Muscle of arm (tissue), 1 donor: ENCODE measurements at regions not wholly inside any gene's neighbourhood (a gene's known extent, or its start where the extent isn't known, plus 50 kb on each side); places are given as distances from the start of the nearest gene placed in this dataset.

Experiments
- DNase-seq: peaks from one replicate; pipeline ENCODE4 v3.0.0-alpha.2; 2013

GRCh38 chr3:193929921-193930646 lies 205.9 kb upstream of the HES1 start:
- no peak for DNase-seq

GRCh38 chr3:193932136-193932535 lies 203.8 kb upstream of the HES1 start:
- no peak for DNase-seq

DNA sequence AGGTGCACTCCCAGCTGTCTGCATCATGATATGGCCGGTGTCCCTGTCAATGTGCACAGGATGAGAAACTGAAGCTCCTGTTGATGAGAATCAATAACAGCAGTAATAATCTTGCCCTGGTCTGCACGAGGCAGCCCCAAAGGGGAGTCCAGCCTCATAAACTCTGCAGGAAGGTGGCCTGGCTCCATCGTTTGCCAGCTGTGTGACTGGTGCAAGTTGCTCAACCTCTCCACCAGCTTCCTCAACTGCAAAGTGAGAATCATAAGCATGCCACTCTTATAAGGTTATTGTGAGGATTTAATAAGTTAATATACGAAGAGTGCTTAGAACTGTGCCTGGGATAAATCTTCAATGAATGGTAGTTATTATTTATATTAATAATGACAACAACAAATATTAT lies 203.4 kb upstream of the HES1 start:
- DNase-seq = no peak

DNA sequence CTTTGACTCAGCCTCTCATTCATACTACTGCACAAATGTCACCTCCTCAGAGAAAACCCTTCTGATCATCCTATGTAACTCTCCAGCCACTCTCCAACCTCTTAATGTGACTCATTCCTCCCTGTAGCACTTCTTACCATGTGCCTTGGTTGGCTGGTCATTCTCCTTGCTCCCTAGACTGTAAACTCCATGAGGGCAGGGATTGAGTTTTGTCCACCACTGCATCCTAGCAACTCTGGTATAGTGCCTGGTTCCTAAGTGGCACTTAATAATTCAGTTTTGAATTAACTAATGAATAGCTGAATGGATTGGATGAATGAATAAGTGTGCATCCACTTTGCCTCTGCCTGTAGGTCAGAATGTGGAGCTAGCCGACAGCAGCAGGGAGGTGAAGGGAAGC lies 202.5 kb upstream of the HES1 start:
- no peak for DNase-seq

- no peak for DNase-seq
Measured at GRCh38 chr3:193935916-193936315, 200.0 kb upstream of the HES1 start.

- DNase-seq = no peak
Measured at GRCh38 chr3:193938613-193939012, 197.3 kb upstream of the HES1 start.

DNA sequence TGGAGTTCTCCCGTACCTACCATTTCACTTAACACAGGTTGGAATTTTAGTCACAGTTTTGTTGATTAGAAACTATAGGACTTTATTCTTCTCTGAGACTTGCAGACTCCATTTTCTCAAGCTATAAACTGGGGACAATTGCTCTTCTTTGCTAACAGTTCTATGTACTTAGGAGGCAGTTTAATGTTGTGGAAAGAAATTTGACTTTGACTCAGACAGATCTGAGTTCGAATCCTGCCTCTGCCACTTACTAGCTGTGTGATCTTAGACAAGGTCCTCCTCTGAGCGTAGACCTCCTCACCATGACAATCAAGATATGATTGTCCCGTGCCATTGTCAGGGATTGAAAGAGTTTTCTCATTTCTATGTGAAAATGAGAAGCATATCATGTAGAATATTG lies 196.4 kb upstream of the HES1 start:
- no peak for DNase-seq

DNA sequence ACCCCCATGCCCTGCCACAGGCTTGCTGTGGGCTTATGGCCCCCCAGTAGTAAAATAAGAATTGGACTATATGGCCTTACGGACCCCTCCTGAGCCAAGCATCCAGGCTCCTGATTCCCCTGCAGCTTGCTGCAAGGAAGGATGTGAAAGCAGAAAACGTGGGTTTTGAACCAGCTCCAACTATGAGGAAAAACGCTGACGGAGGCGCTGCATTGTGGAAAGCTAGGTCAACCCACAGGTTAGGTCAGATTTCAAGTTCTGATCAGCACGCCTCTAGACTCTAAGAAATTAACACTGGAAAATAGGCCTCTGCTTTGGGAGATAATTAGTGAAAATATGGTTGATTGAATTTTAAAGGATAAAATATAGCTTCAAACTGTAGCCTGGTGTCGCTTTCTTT lies 195.4 kb upstream of the HES1 start:
- DNase-seq = no peak

- DNase-seq = no peak
Measured at GRCh38 chr3:193941486-193941885, 194.5 kb upstream of the HES1 start.

- no peak for DNase-seq
Measured at GRCh38 chr3:193942516-193943055, 193.4 kb upstream of the HES1 start.

- DNase-seq = no peak
Measured at GRCh38 chr3:193943200-193943599, 192.7 kb upstream of the HES1 start.

- DNase-seq = no peak
Measured at GRCh38 chr3:193943851-193944517, 192.0 kb upstream of the HES1 start.

DNA sequence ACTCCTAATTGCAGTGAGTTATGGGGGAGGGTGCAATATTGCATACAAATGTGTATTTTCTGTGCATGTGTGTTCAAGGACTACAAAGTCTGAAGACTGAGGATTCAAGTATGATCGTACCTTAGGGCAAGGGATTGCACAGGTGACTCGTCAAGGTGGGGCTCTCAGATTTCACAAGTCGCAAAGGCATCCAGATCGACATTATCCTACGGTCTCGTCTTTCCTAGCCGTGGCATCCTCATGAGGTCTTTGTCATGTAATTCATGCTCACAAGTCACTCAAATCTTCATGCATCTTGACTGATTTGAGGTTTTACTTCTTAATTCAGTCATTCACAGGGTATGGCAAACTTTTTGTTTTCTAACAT lies 191.4 kb upstream of the HES1 start:
- no peak for DNase-seq

DNA sequence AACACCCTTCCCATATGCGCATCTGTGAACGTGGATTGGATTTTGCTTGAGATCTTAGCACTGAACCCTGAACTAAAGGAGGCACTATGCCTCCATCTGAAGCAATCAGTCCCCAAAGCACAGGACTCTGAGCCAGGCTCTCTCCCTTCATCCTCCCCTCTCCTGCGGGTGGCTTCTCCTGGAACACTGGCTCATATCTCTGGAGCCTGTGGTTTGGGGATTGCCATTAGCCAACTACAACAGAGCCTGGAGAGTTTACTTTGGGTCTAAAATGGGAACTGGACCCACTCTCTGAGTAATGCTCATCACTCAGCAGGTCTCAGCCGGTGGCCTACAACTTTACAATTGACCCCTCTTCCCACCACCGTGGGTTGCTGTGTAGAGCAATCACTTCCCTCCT lies 190.8 kb upstream of the HES1 start:
- no peak for DNase-seq

GRCh38 chr3:193946945-193947344 lies 189.0 kb upstream of the HES1 start:
- DNase-seq = no peak

DNA sequence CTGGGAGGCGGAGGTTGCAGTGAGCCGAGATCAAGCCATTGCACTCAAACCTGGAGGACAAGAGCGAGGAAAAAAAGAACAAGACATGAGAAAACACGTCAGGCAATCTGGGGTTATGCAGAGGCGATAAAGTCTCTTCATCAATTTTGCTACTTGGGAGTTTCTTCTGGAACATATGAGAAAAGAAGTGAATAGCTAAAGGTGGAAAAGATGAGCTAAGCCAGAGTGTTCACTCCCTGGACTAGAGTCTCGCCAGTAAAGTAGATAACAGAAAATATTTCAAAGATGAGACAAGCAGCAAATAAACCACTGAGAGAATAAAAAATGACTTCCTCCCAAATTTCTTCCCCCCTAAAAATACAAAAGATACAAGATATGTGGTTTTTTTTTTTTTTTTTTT lies 188.4 kb upstream of the HES1 start:
- no peak for DNase-seq

DNA sequence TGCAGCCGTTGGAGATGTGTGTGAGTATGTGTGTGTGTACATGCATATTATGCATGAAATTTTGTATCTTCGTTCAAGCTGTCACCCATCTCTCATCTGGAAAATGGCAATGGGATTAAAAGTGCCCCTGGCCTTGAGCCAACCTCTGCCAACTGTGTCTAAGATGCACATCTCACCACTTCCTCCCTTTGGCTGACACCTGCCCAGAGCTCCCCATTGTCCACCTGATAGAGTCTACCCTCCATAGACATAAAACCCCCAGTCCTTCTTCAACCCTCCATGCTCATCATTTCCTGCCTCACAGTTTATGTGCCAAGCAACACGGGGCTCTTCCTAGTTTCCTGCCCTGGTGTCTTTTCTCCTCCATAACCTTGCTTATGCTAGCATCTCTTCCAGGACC lies 187.5 kb upstream of the HES1 start:
- DNase-seq = no peak

DNA sequence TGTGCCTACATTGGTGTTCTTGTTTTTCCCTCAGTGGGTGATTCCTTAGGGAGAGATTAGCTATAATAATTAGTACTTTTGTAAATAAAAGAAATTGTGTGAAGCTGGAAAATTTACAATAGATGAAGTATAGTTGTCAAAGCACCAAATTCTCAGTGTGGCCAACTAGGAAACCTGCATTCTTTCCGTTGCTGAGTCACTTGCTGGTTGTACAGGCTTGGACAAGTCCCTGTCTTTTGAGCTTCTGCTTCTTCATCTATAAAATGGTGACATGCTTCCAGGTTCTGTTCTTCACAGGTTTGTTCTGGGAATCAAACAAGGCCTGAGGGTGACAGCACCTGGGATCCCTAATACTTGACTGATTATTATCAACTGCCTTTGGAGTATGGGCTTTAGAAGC lies 184.1 kb upstream of the HES1 start:
- DNase-seq = no peak

DNA sequence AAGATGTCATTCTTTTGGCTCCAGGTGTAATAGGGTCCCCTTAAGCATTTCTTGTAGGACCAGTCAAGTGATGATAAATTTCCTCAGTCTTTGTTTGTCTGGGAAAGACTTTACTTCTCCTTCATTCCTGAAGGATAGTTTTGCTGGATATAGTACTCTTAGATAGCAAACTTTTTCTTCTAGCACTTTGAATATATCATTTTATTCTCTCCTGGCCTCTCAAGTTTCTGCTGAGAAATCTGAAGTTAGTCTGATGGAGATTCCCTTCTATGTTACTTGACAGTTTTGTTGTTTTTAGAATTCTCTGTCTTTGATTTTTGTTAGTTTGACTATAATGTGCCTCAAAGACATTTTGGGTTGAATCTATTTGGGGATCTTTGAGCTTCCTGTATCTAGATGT lies 181.2 kb upstream of the HES1 start:
- DNase-seq = no peak

DNA sequence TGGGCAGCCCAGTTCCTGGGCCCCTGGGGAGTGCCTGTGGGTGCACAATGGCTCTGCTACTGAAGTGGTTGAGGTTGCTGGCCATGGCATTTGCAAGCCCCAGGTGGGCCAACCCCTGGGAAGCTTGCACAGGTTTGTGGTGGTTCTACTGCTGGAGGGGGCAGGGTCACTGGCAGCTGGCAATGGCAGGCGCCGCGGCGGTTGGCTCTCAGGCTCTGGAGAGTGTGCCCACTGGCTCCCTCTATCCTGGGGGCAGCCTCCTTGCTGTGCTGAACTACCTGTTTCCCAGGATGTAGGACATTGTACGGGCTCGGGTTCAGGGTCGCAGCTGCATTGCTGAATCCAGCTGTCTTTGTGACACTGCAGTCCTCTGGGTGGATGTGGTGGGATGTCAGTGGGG lies 180.2 kb upstream of the HES1 start:
- DNase-seq = no peak

DNA sequence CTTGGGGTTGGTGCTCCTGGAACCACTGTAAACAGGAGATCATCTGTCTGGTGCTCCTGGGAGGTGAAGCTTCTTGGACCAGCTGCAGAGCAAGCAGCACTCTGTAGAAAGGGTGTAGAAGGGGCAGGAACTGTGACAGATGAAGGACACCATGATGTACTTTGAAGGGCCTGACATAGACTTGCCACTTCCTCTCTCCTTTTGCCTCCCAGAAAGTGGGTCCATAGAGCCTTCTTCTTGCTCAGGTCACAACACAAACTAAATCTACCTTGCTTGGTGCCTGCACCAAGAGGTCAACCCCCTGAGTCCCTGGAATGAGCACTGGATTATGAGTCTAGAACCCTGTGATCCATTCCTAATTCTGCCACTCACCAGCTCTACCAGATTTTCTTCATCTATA lies 176.1 kb upstream of the HES1 start:
- no peak for DNase-seq

DNA sequence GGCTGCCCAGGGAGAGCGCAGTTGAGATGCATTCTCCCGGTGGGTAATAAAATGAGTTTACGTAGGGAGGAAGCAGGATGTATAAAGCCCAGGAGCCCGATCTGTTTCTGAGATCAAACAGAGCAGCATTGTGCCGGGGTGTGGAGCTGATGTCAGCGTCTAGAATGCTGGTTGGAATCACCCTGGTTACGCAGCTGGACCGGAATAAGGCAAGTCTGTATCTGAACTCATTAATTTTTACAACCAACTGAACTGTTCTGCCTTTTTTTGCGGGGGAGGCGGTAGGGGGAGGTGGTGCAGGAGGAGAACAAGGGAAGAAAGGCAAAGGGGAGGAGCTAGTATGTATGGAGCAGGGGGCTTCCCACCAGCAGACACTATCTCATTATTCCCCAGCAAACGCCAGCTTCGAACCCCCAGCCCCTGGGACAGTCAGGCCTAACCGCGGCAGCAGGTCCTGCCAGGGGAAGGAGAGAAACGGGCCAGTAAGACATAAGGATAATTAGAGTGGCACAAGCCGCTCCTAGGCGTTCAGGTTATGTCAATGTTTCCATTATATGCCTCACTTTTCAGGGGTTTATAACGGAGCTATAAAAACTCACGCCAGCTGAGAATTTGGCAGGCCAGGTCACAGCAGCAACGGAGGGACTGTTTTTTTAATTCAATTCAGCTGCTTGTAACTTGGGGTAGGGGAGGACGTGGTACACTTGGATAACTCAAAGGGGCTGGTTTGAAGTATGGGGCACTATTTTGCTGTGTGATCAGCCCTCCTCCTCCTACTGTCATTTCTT lies 175.3 kb upstream of the HES1 start:
- DNase-seq = peak; percentile 77
